ENCODE measurements at regions not wholly inside any gene's neighbourhood (a gene's known extent, or its start where the extent isn't known, plus 50 kb on each side); places are given as distances from the start of the nearest gene placed in this dataset.

- TF ChIP-seq CTCF (IDR thresholded peaks at IDR 0.05; ENCODE audit: insufficient read depth, low read depth, low read length), result no peak
- peak; percentile 5 for DNase-seq (ENCODE audit: low read depth)
- no peak overlapping the region for H3K4me3 ChIP-seq (ENCODE audit: low read depth, low read length)
Observed at GRCh38 chr12:125518074-125518473, 452.8 kb downstream of the AACS start.

GRCh38 chr12:125519026-125519651 is 453.9 kb downstream of the AACS start:
- TF ChIP-seq CTCF (IDR thresholded peaks at IDR 0.05; ENCODE audit: insufficient read depth, low read depth, low read length), result no peak
- no peak overlapping the region for H3K4me3 ChIP-seq (ENCODE audit: low read depth, low read length)
- DNase-seq (ENCODE audit: low read depth), result no peak

- no peak for TF ChIP-seq CTCF (IDR thresholded peaks at IDR 0.05; ENCODE audit: insufficient read depth, low read depth, low read length)
- H3K4me3 ChIP-seq (ENCODE audit: low read depth, low read length), result no peak overlapping the region
- no peak for DNase-seq (ENCODE audit: low read depth)
Observed at GRCh38 chr12:125525879-125526278, 460.6 kb downstream of the AACS start.

- no peak for DNase-seq (ENCODE audit: low read depth)
Observed at GRCh38 chr12:125528281-125528680, 463.0 kb downstream of the AACS start.

GRCh38 chr12:125530201-125530600 is 465.0 kb downstream of the AACS start:
- no peak for TF ChIP-seq CTCF (IDR thresholded peaks at IDR 0.05; ENCODE audit: insufficient read depth, low read depth, low read length)
- no peak overlapping the region for H3K4me3 ChIP-seq (ENCODE audit: low read depth, low read length)
- no peak for DNase-seq (ENCODE audit: low read depth)

More at GRCh38 chr12:125528281-125528680, 463.0 kb downstream of the AACS start:
- TF ChIP-seq CTCF (IDR thresholded peaks at IDR 0.05; ENCODE audit: insufficient read depth, low read depth, low read length), result no peak
- H3K4me3 ChIP-seq (ENCODE audit: low read depth, low read length), result no peak overlapping the region

GRCh38 chr12:125530876-125531275 is 465.6 kb downstream of the AACS start:
- TF ChIP-seq CTCF (IDR thresholded peaks at IDR 0.05; ENCODE audit: insufficient read depth, low read depth, low read length), result no peak
- DNase-seq (ENCODE audit: low read depth), result no peak
- H3K4me3 ChIP-seq (ENCODE audit: low read depth, low read length), result no peak overlapping the region

- no peak for DNase-seq (ENCODE audit: low read depth)
- no peak for TF ChIP-seq CTCF (IDR thresholded peaks at IDR 0.05; ENCODE audit: insufficient read depth, low read depth, low read length)
- no peak overlapping the region for H3K4me3 ChIP-seq (ENCODE audit: low read depth, low read length)
Observed at GRCh38 chr12:125531574-125531973, 466.3 kb downstream of the AACS start.
